ENCODE measurements at regions not wholly inside any gene's neighbourhood (a gene's known extent, or its start where the extent isn't known, plus 50 kb on each side); places are given as distances from the start of the nearest gene placed in this dataset.

GRCh38 chr2:234429265-234429664, 67.6 kb downstream of the ARL4C start:
- TF ChIP-seq TAF1 (IDR thresholded peaks at IDR 0.05; ENCODE audit: borderline replicate concordance, low read depth, low read length) (no peak), POLR2A (IDR thresholded peaks at IDR 0.05; ENCODE audit: low read depth, low read length) (no peak)
